SW 1271 (cell line): ENCODE measurements at regions not wholly inside any gene's neighbourhood (a gene's known extent, or its start where the extent isn't known, plus 50 kb on each side); places are given as distances from the start of the nearest gene placed in this dataset.

ENCODE experiments used
- DNase-seq, 2 experiments: peaks; one replicate each; lab custom pipeline; 2025; lab: John Stamatoyannopoulos, UW

- DNase-seq = no peak
These were observed 215.3 kb upstream of the EDIL3 start for GRCh38 chr5:84599964-84600363.

GRCh38 chr5:84597904-84598303 lies 213.2 kb upstream of the EDIL3 start:
- DNase-seq = no peak

DNA sequence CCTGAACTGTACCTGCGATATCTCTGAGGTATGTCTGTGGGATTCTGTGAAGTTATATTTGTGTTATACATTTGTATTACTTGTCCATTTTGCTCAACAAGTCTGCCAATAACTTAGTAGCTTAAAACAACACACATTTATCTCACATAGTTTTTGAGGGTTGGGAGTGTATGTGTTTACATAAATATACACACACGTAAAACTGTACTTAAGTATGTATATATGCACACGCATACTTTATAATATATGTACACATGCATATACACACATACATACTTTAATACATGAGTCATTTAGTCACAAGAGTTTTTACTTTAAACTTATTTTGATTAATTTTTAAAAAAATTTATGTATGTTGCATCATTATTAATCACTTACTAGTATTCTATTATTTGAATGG lies 205.9 kb upstream of the EDIL3 start:
- no peak for DNase-seq

DNA sequence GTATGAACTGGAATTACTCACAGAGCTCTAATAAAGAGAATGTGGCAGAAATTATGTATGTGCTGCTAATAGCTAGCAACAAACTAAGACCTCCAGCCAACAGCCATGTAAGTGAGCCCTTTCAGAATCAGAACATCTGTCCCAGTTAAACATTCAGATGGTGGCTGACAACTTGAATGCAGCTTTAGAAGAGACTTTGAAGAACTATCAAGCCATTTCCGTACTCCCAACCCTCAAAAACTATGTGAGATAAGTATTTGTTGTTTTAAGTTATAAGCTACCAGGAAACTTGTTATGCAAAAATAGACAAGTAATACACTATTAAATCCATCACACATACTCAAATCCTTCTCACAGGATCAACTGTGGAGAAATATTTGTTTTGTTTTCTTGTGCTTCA lies 205.2 kb upstream of the EDIL3 start:
- DNase-seq = no peak

- DNase-seq = no peak
These were observed 200.5 kb upstream of the EDIL3 start for GRCh38 chr5:84585218-84585617.

DNA sequence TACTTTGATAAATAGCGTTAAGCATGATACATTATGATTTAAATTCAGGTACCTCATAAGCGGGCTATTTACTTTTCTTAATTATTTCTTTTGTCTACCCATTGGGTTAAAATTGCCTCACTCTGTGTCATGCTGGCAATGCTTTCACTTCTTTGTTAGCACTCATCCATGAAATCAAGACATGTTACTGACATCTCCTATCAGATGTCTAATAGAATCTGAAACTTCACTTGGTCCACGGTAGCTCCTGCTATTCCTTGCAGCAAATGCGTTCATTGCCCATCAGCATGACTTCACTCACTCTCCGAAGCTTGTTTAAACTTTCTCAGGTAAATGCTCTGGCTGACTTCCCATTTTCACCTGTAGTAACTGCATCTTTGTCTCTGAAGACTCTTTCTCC lies 193.5 kb upstream of the EDIL3 start:
- DNase-seq = no peak

GRCh38 chr5:84573017-84573712 lies 188.5 kb upstream of the EDIL3 start:
- no peak for DNase-seq

- no peak for DNase-seq
These were observed 184.6 kb upstream of the EDIL3 start for GRCh38 chr5:84569307-84569706.

DNA sequence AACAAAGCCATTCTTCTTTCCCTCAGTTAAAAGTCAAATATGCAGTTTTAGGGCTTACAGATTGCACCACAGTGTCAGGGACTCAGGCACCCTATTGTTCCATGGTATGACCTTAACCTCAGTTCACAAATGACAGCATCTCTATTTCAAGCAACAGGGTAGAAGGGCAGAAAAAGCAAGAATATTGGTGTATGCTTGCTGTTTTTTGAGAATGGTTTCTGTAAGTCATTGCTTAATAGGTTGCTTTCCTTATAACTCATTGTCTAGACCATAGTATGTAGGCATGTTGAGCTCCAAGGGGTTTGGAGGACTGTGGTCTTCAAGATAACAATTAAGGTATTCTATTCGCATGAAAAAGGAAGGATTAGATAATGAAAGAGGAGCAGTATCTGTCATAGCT lies 183.5 kb upstream of the EDIL3 start:
- DNase-seq = no peak

DNA sequence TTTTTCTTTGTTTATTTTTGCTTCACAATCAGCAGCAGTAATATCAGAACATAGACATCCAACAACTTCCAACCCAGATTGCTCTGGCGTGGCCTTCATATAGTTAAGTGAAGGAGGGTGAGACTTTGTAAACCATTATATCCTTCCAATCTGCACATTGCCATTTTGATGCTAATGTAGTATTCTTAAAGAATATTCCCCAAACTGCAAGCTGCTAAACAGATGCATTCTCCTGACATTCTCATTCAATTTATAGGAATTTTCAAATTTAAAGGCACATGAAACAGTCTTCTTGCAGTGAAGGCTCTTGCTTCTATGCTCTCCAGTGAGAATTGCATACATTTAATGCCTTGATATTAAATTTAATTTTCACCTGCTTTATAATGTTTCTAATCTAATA lies 181.2 kb upstream of the EDIL3 start:
- no peak for DNase-seq

GRCh38 chr5:84564321-84565075 lies 179.8 kb upstream of the EDIL3 start:
- DNase-seq = no peak

GRCh38 chr5:84550222-84550621 lies 165.5 kb upstream of the EDIL3 start:
- DNase-seq = no peak

- no peak for DNase-seq
These were observed 164.4 kb upstream of the EDIL3 start for GRCh38 chr5:84549054-84549453.

GRCh38 chr5:84546686-84547085 lies 162.0 kb upstream of the EDIL3 start:
- DNase-seq = no peak

- DNase-seq = no peak
These were observed 152.1 kb upstream of the EDIL3 start for GRCh38 chr5:84536797-84537196.

- no peak for DNase-seq
These were observed 150.6 kb upstream of the EDIL3 start for GRCh38 chr5:84535281-84535680.

DNA sequence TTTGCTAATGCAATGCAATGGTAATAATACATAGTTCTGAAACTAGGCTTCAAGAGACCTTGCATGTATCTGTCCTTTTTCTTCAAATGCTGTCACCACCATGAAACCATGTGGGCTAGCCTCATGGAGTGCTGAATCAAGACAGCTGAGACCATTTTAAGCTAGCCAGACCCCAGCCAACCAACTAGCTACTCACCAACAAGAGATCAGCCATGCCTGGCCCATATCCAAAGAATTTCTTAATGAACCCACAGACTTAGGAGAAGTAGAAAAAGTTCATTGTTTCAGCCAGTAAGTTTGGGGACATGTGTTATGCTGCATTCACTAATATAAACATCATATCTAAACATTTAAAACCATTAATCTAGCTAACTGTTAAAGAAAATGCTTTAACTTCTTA lies 139.8 kb upstream of the EDIL3 start:
- no peak for DNase-seq

DNA sequence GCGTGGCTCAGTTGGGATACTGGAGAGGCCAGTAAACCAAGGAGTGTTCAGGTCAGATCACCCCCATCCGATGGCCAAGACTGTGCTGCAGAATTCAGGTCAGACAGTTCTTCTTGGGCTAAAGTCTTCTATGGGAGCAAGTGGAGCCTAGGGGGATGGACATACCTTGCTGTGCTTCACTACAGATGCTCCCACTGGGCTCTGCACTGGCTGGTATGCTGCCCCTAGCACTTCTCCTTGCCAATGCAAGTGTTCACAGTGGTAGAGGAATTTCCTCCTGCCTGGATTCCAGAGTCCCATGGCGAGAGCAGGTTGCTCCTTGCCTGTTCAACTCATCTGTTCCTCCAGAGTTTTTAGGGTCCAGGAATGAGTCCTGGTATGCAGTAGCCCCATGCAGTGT lies 134.2 kb upstream of the EDIL3 start:
- DNase-seq = no peak

GRCh38 chr5:84518370-84518769 lies 133.7 kb upstream of the EDIL3 start:
- DNase-seq = no peak

- no peak for DNase-seq
These were observed 121.9 kb upstream of the EDIL3 start for GRCh38 chr5:84506625-84507024.

DNA sequence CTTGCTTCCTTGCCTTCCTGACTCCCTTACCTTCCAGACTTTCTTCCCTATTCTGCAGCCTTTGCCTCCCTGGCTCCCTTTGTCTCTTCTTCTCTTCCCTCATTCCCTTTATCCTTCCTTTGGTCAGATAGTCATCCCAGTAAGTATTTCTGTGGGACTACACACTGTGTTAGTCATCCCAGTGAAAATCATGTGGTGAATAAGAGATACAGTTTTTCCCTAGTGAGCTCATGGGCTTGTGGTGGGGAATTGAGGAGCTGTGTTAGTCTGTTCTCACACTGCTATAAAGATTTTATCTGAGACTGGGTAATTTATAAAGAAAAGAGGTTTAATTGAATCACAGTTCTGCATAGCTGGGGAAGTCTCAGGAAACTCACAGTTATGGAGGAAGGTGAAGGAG lies 109.8 kb upstream of the EDIL3 start:
- no peak for DNase-seq

GRCh38 chr5:84487963-84488362 lies 103.3 kb upstream of the EDIL3 start:
- no peak for DNase-seq

DNA sequence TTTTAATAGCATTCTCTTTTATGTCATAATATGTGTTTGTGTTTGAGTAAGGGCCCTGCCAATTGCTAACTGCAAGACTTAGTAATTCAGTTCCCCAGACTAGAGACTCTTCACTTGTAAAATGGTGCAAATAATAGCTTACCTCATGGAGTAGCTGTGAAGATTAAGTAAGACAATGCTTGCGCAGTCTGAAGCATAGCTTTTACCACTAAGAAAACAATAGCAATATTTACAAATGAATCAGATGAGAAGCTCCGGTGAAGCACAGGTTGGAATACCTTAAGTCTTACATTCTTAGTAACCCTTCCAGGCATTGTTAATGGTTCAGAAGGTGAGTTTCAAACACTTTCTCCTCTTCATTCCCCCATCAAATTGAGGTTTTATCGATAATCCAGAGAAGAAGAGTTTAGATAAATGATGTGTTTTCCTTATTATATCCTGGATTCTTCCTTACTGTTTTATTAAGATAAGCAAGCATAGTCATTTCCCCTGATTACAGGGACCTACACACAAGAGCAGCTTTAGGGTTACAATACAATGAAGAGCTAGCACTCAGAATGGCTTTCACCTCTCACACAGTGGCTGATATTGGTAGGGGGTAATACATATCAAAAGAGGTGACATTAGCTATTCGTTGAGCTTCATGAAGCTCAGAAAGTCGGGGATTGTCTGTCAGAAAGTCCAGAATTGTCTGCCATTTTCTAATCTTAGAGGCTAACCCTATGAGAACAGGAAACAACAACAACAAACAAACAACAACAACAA lies 96.4 kb upstream of the EDIL3 start:
- DNase-seq = no peak
